ENCODE measurements at regions not wholly inside any gene's neighbourhood (a gene's known extent, or its start where the extent isn't known, plus 50 kb on each side); places are given as distances from the start of the nearest gene placed in this dataset.

DNA sequence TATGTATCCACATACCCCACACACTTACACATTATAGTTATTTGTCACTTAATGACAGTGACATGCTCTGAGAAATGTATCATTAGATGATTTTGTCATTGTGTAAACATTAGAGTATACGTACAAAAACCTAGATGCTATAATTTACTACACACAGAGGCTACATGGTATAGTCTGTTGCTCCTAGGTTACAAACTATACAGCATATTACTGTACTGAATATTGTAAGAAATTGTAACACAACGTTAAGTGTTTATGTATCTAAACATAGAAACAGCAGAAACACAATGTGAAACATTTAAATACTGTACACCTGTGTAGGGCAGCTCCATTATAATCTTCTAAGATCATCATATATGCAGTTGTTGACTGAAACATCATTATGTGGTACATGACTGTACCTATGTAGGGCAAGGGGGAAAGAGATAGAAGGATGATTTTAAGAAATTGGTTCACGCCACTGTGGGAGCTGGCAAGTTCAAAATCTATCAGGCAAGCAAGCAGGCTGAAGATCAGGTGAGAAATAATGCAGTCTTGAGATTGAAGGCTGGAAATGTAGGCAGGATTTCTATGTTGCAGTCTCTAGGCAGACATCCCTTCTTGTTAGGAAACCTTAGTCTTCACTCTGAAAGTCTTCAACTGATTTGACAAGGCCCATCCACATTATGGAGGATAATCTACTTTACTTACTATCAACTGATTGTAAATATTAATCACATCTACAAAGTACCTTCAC is 78.0 kb upstream of the CPEB2 start:
- H3K4me1 ChIP-seq: no peaks in the 10 kb centered on the region
- intact Hi-C loops (cut with DNase I; ENCODE audit: low total_unique reads): no loop called here

DNA sequence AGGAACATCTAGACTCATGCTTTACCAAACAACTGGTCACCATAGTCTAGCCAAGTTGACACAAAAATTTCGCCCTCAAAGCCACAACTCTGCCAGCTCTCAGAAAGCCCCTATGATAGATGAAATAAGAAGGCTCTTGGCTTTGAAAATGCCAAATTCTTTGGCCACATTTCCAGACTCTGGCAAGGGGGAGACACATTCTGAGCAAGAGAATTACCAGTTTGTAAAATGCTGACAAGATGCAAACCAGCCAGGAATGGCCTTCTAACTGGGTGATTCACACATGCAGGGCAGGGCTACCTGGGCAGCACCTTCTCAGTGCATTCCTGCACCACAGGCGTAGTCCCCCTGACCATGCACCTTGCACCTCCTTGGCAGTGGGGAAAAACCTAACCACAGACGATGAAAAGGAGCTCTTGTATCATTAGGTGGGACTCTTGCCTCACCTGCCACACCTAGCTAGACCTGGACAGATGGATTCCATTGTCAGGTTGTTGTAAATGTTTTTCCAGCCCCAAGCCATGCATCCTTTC is 77.4 kb upstream of the CPEB2 start:
- no peak for TF ChIP-seq POLR2A (IDR thresholded peaks at IDR 0.05)
- TF ChIP-seq, protein P1, sequence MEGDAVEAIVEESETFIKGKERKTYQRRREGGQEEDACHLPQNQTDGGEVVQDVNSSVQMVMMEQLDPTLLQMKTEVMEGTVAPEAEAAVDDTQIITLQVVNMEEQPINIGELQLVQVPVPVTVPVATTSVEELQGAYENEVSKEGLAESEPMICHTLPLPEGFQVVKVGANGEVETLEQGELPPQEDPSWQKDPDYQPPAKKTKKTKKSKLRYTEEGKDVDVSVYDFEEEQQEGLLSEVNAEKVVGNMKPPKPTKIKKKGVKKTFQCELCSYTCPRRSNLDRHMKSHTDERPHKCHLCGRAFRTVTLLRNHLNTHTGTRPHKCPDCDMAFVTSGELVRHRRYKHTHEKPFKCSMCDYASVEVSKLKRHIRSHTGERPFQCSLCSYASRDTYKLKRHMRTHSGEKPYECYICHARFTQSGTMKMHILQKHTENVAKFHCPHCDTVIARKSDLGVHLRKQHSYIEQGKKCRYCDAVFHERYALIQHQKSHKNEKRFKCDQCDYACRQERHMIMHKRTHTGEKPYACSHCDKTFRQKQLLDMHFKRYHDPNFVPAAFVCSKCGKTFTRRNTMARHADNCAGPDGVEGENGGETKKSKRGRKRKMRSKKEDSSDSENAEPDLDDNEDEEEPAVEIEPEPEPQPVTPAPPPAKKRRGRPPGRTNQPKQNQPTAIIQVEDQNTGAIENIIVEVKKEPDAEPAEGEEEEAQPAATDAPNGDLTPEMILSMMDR (IDR thresholded peaks at IDR 0.05 in 4 of 5, conservative IDR thresholded peaks at IDR 0.05 in 1 of 5): no peak
- intact Hi-C loops (cut with DNase I; ENCODE audit: low total_unique reads) (no loop called here), in situ Hi-C loops (cut with MboI; ENCODE audit: low sequenced_read_pairs in 4 of 4) (no loop called here)
- Histone ChIP-seq H3K27me3 (no peaks in the 10 kb centered on the region), H3K9me3 (no peaks in the 10 kb centered on the region), H3K36me3 (no peaks in the 10 kb centered on the region), H3K27ac (no peak overlapping the region), H3K4me3 (no peak overlapping the region), H3K4me1 (no peaks in the 10 kb centered on the region)
- ATAC-seq (no peak), DNase-seq (no peak)

More for the DNA sequence above, 78.0 kb upstream of the CPEB2 start:
- in situ Hi-C loops (cut with MboI; ENCODE audit: low sequenced_read_pairs in 4 of 4): no loop called here
- no peaks in the 10 kb centered on the region for H3K9me3 ChIP-seq
- DNase-seq: no peak
- no peak for ATAC-seq
- H3K27me3 ChIP-seq: no peaks in the 10 kb centered on the region
- no peak overlapping the region for H3K27ac ChIP-seq
- no peak overlapping the region for H3K4me3 ChIP-seq
- H3K36me3 ChIP-seq: no peaks in the 10 kb centered on the region
- no peak for TF ChIP-seq POLR2A (IDR thresholded peaks at IDR 0.05)
- TF ChIP-seq, protein P1 (IDR thresholded peaks at IDR 0.05 in 4 of 5, conservative IDR thresholded peaks at IDR 0.05 in 1 of 5): no peak

DNA sequence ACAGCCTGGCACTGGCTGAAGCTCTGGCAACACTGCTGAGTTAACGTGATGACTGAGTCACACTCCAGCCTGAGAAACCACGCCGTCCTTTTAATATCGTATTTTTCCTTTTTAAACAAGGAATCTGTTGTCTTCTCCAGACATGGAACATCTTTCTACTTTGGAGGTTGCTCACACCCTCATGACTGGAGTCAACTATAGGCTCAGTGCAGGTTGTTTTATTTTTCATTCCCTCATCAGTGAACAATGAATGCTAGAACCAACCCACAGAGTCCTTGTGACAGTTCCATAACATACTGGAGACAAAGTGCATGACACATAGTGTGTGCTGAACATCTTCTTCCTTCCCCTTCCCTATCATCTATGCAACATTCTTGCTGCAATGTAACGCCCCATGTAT is 76.8 kb upstream of the CPEB2 start:
- DNase-seq (no peak), ATAC-seq (no peak)
- in situ Hi-C loops (cut with MboI; ENCODE audit: low sequenced_read_pairs in 4 of 4) (no loop called here), intact Hi-C loops (cut with DNase I; ENCODE audit: low total_unique reads) (no loop called here)
- no peak overlapping the region for H3K27ac ChIP-seq
- H3K36me3 ChIP-seq: no peaks in the 10 kb centered on the region
- no peaks in the 10 kb centered on the region for H3K27me3 ChIP-seq
- no peak for TF ChIP-seq POLR2A (IDR thresholded peaks at IDR 0.05)
- TF ChIP-seq, protein P1 (IDR thresholded peaks at IDR 0.05 in 4 of 5, conservative IDR thresholded peaks at IDR 0.05 in 1 of 5): no peak
- H3K9me3 ChIP-seq: no peaks in the 10 kb centered on the region
- H3K4me1 ChIP-seq: no peaks in the 10 kb centered on the region
- no peak overlapping the region for H3K4me3 ChIP-seq

DNA sequence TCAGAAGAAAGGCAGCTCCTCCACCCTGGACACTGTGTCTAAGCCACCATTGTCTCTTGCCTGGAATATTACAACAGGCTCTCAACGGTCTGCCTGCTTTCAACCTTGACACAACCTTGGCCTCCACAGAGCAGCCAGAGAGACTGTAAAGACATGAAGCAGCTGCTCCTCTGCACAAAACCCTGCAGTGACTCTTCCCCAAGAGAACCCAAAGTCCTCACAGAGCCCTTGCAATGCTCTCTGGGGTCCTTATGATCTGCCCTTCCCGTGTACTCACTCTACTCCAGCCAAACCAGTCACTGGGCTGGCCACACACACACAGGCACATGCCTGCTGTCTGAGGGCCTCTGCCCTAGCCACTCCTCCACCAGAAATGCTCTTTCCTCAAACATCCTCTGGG is 75.9 kb upstream of the CPEB2 start:
- no peak overlapping the region for H3K4me3 ChIP-seq
- no peaks in the 10 kb centered on the region for H3K9me3 ChIP-seq
- no peak for DNase-seq
- H3K27me3 ChIP-seq: no peaks in the 10 kb centered on the region
- H3K4me1 ChIP-seq: no peaks in the 10 kb centered on the region
- no peak for TF ChIP-seq POLR2A (IDR thresholded peaks at IDR 0.05)
- TF ChIP-seq, protein P1 (IDR thresholded peaks at IDR 0.05 in 4 of 5, conservative IDR thresholded peaks at IDR 0.05 in 1 of 5): no peak
- in situ Hi-C loops (cut with MboI; ENCODE audit: low sequenced_read_pairs in 4 of 4) (no loop called here), intact Hi-C loops (cut with DNase I; ENCODE audit: low total_unique reads) (no loop called here)
- H3K36me3 ChIP-seq: no peaks in the 10 kb centered on the region
- no peak overlapping the region for H3K27ac ChIP-seq
- no peak for ATAC-seq

Data from gastrocnemius medialis (tissue), 4 donors.